Neural cell (in vitro differentiated cells): ENCODE measurements at regions not wholly inside any gene's neighbourhood (a gene's known extent, or its start where the extent isn't known, plus 50 kb on each side); places are given as distances from the start of the nearest gene placed in this dataset.

Source experiments
- CTCF ChIP-seq: fragments of 450-650 bp; IDR thresholded peaks from 2 replicates; pipeline ENCODE4 v1.5.1; 2014; ENCODE audit warnings: antibody characterized with exemption, mild to moderate bottlenecking, moderate library complexity; ENCODE audit not compliant: poor library complexity, severe bottlenecking
- EZH2 ChIP-seq: fragments of 200-600, 300-800 bp; shearing (Covaris generic), sonication (generic); IDR thresholded peaks from 2 replicates; pipeline ENCODE4 v1.6.1; 2014; ENCODE audit warnings: antibody characterized with exemption, low read length, borderline replicate concordance, mild to moderate bottlenecking; ENCODE audit not compliant: insufficient read depth, poor library complexity, severe bottlenecking
- MXI1 ChIP-seq: fragments of 450-650 bp; conservative IDR thresholded peaks from 2 replicates; pipeline ENCODE4 v1.6.1; 2014; ENCODE audit warnings: antibody characterized with exemption, mild to moderate bottlenecking; ENCODE audit not compliant: poor library complexity, severe bottlenecking
- POLR2AphosphoS5 ChIP-seq: IDR thresholded peaks from 2 replicates; pipeline ENCODE4 v1.6.1; 2012
- SMC3 ChIP-seq: fragments of 450-650 bp; conservative IDR thresholded peaks from 2 replicates; pipeline ENCODE4 v1.6.1; 2014; ENCODE audit warnings: antibody characterized with exemption, mild to moderate bottlenecking, moderate library complexity; ENCODE audit not compliant: poor library complexity

GRCh38 chr15:53115563-53115962, 325.4 kb upstream of the ONECUT1 start:
- no peak for TF ChIP-seq POLR2AphosphoS5
- no peak for TF ChIP-seq EZH2
- TF ChIP-seq MXI1 = no peak
- no peak for TF ChIP-seq CTCF
- TF ChIP-seq SMC3 = no peak
